HCT116 (cell line): ENCODE measurements at regions not wholly inside any gene's neighbourhood (a gene's known extent, or its start where the extent isn't known, plus 50 kb on each side); places are given as distances from the start of the nearest gene placed in this dataset.

Source experiments
- ATAC-seq: fragments of 200-7000 bp; cut with Tn5 transposase; 2 replicates; pipeline ENCODE4 v1.9.1; 2020; ENCODE audit warnings: mild to moderate bottlenecking, moderate library complexity
- BruUV-seq: library from RNA; stranded (reverse); fragments of 400-500 nt; replicated peaks from 2 replicates; lab custom pipeline; 2021; lab: Mats Ljungman, UMichigan
- CTCF ChIA-PET: fragments of 300-600 bp; sonication (Branson Sonifier 250); formaldehyde crosslinking; loops from one replicate; lab custom pipeline; 2021; ENCODE audit warnings: antibody characterized with exemption; lab: Charles Lee
- POLR2A ChIA-PET: fragments of 300-600, 350-600 bp; sonication (Branson Sonifier 250); formaldehyde crosslinking; loops from one replicate; lab custom pipeline; 2021; ENCODE audit warnings: antibody characterized with exemption; lab: Charles Lee
- RAD21 ChIA-PET, 2 experiments: fragments of 300-600 bp; sonication (Branson Sonifier 250); formaldehyde crosslinking; loops; one replicate each; lab custom pipeline; 2023; ENCODE audit warnings: low total read pairs in 2 of 2; ENCODE audit not compliant: uncharacterized antibody in 2 of 2, unreplicated experiment in 2 of 2, low non-redundant PET in 1 of 2; lab: Charles Lee
- DNase-seq: peaks from one replicate; pipeline ENCODE4 v3.0.0-alpha.2; 2010; ENCODE audit warnings: low read depth, low spot score
- H2AFZ ChIP-seq: fragments of 200-600 bp; shearing (Covaris generic), sonication (generic); 2 replicates; pipeline ENCODE4 v1.6.1; 2017; ENCODE audit warnings: low read depth, mixed run types, mixed read lengths, antibody characterized with exemption, low read length; ENCODE audit not compliant: poor library complexity, severe bottlenecking
- H3K27ac ChIP-seq: 2 replicates; pipeline ENCODE4 v1.5.1; 2012; ENCODE audit warnings: low read depth, low read length
- H3K27me3 ChIP-seq: fragments of 200-600 bp; sonication (generic); 2 replicates; pipeline ENCODE4 v1.6.1; 2016; ENCODE audit warnings: mixed run types, low read length, mixed read lengths; ENCODE audit not compliant: insufficient read depth
- H3K36me3 ChIP-seq, 2 experiments: fragments of 200-500 bp in 1 of 2; fragments of 200-600 bp in 1 of 2; sonication (Bioruptor generic) in 1 of 2; sonication (generic) in 1 of 2; 2 replicates each; pipeline versions ENCODE4 v1.5.1 to v1.6.1; 2014 to 2016; ENCODE audit warnings: low read length in 2 of 2, inconsistent platforms in 1 of 2, mixed read lengths in 1 of 2, mixed run types in 1 of 2; ENCODE audit not compliant: insufficient read depth in 2 of 2, control insufficient read depth in 1 of 2
- H3K4me1 ChIP-seq, 2 experiments: fragments of 200-600 bp in 1 of 2; sonication (generic) in 1 of 2; 2 replicates each; pipeline versions ENCODE4 v1.5.1 to v1.6.1; 2012 to 2017; ENCODE audit warnings: low read length in 2 of 2, inconsistent platforms in 1 of 2, mild to moderate bottlenecking in 1 of 2, mixed read lengths in 1 of 2, mixed run types in 1 of 2, moderate library complexity in 1 of 2; ENCODE audit not compliant: insufficient read depth in 2 of 2, control insufficient read depth in 1 of 2
- H3K4me2 ChIP-seq: fragments of 200-600 bp; sonication (generic); 2 replicates; pipeline ENCODE4 v1.6.1; 2017; ENCODE audit warnings: mixed run types, low read length, mixed read lengths
- H3K4me3 ChIP-seq, 2 experiments: fragments of 200-600 bp in 1 of 2; sonication (generic) in 1 of 2; replicated peaks in 1 of 2; 2 replicates each; pipeline ENCODE4 v1.5.1; 2011 to 2016; ENCODE audit warnings: low read length in 2 of 2, control low read depth in 1 of 2, low read depth in 1 of 2, mild to moderate bottlenecking in 1 of 2, mixed read lengths in 1 of 2, mixed run types in 1 of 2
- H3K79me2 ChIP-seq: fragments of 200-600 bp; sonication (generic); 2 replicates; pipeline ENCODE4 v1.6.1; 2017; ENCODE audit warnings: mild to moderate bottlenecking, mixed run types, low read length, moderate library complexity, mixed read lengths; ENCODE audit not compliant: insufficient read depth
- H3K9ac ChIP-seq: fragments of 200-600 bp; sonication (generic); 2 replicates; pipeline ENCODE4 v1.6.1; 2016; ENCODE audit warnings: low read length, mixed read lengths
- H3K9me2 ChIP-seq: fragments of 200-600 bp; sonication (generic), shearing (Covaris generic); 2 replicates; pipeline ENCODE4 v1.6.1; 2017; ENCODE audit warnings: mixed run types, mild to moderate bottlenecking, moderate library complexity; ENCODE audit not compliant: insufficient read depth
- H3K9me3 ChIP-seq, 2 experiments: fragments of 200-500 bp in 1 of 2; fragments of 200-600 bp in 1 of 2; sonication (Bioruptor generic) in 1 of 2; sonication (generic) in 1 of 2; 2 replicates each; pipeline ENCODE4 v1.6.1; 2014 to 2017; ENCODE audit warnings: low read length in 2 of 2, mixed read lengths in 2 of 2, inconsistent platforms in 1 of 2, low read depth in 1 of 2, mild to moderate bottlenecking in 1 of 2, mixed run types in 1 of 2, moderate library complexity in 1 of 2; ENCODE audit not compliant: control insufficient read depth in 1 of 2, insufficient read depth in 1 of 2
- H4K20me1 ChIP-seq: fragments of 200-600 bp; sonication (generic), shearing (Covaris generic); 2 replicates; pipeline ENCODE4 v1.6.1; 2017; ENCODE audit warnings: mixed run types, mild to moderate bottlenecking, moderate library complexity; ENCODE audit not compliant: insufficient read depth
- CBX3 ChIP-seq: IDR thresholded peaks from 2 replicates; pipeline ENCODE4 v1.6.1; 2012; ENCODE audit warnings: low read depth
- CEBPB ChIP-seq: IDR thresholded peaks from 2 replicates; pipeline ENCODE4 v1.6.1; 2012; ENCODE audit warnings: low read depth
- EGR1 ChIP-seq: IDR thresholded peaks from 2 replicates; pipeline ENCODE4 v1.6.1; 2012; ENCODE audit warnings: low read depth
- ELF1 ChIP-seq: IDR thresholded peaks from 2 replicates; pipeline ENCODE4 v1.6.1; 2012; ENCODE audit warnings: low read depth, borderline replicate concordance
- EZH2phosphoT487 ChIP-seq: fragments of 200-600 bp; IDR thresholded peaks from 2 replicates; pipeline ENCODE4 v1.6.1; 2018; ENCODE audit warnings: antibody characterized with exemption, borderline replicate concordance
- FOSL1 ChIP-seq: IDR thresholded peaks from 2 replicates; pipeline ENCODE4 v1.6.1; 2012; ENCODE audit warnings: low read depth
- JUND ChIP-seq: IDR thresholded peaks from 2 replicates; pipeline ENCODE4 v1.6.1; 2012
- SP1 ChIP-seq: IDR thresholded peaks from 2 replicates; pipeline ENCODE4 v1.6.1; 2012; ENCODE audit warnings: low read depth
- SRF ChIP-seq: IDR thresholded peaks from 2 replicates; pipeline ENCODE4 v1.6.1; 2012; ENCODE audit warnings: low read depth
- ZFX ChIP-seq: fragments of 450-650 bp; IDR thresholded peaks from 2 replicates; pipeline ENCODE4 v1.6.1; 2017
- intact Hi-C: fragments of 100-400 bp; cut with micrococcal nuclease; formaldehyde crosslinking; loops from 2 replicates; pipeline ENCODE4 v1.10.0; 2022
- TF ChIP-seq, protein P1 (sequence below): IDR thresholded peaks from 2 replicates; pipeline ENCODE4 v1.6.1; 2012
- TF ChIP-seq, protein P2 (sequence below): IDR thresholded peaks from 2 replicates; pipeline ENCODE4 v1.6.1; 2011; ENCODE audit warnings: mild to moderate bottlenecking, low read length, moderate library complexity; ENCODE audit not compliant: insufficient replicate concordance; ENCODE audit errors: extremely low read depth
- TF ChIP-seq, protein P3 (sequence below): IDR thresholded peaks from 2 replicates; pipeline ENCODE4 v1.6.1; 2012; ENCODE audit warnings: low read depth

DNA sequence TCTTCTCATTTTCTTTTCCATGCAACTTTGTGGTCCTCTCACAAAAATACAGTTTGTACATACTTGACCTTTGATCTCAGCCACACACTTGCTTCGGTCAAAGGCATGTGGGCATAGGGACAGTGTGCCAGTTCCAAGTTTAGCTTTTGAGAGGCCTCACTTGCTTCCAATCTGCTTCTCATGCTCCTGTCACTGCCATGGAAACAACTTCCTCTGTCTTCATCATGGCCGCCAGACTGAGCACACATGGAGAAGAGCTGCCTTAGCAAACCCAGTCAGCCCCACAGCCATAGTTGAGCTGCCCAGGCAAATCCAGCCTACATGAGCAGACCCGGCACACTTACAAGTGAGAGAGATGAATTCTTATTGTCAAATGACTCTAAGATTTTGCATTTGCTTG lies 138.2 kb upstream of the TUSC1 start:
- RAD21 ChIA-PET, result no interaction called here
- BruUV-seq, result no TSS peak

More for the DNA sequence above, 138.2 kb upstream of the TUSC1 start:
- H3K4me1 ChIP-seq, result no peaks in the 10 kb centered on the region
- H3K27me3 ChIP-seq, result no peaks in the 10 kb centered on the region
- H3K27ac ChIP-seq, result no peak overlapping the region
- CTCF ChIA-PET, result no interaction called here
- H2AFZ ChIP-seq, result no peak overlapping the region
- H3K36me3 ChIP-seq, result no peaks in the 10 kb centered on the region
- peaks cover 0 to 23% of the 10 kb centered on the region in 2 experiments; a peak in 2 of 4 replicates for H3K9me3 ChIP-seq
- no peaks in the 10 kb centered on the region for H3K9me2 ChIP-seq
- H3K4me3 ChIP-seq, result no peak overlapping the region
- TF ChIP-seq JUND, result no peak
- TF ChIP-seq EZH2phosphoT487, result no peak
- TF ChIP-seq, protein P1, sequence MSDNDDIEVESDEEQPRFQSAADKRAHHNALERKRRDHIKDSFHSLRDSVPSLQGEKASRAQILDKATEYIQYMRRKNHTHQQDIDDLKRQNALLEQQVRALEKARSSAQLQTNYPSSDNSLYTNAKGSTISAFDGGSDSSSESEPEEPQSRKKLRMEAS, result no peak
- TF ChIP-seq SRF, result no peak
- no peak for TF ChIP-seq ELF1
- TF ChIP-seq EGR1, result no peak
- no peak for TF ChIP-seq SP1
- TF ChIP-seq, protein P2, sequence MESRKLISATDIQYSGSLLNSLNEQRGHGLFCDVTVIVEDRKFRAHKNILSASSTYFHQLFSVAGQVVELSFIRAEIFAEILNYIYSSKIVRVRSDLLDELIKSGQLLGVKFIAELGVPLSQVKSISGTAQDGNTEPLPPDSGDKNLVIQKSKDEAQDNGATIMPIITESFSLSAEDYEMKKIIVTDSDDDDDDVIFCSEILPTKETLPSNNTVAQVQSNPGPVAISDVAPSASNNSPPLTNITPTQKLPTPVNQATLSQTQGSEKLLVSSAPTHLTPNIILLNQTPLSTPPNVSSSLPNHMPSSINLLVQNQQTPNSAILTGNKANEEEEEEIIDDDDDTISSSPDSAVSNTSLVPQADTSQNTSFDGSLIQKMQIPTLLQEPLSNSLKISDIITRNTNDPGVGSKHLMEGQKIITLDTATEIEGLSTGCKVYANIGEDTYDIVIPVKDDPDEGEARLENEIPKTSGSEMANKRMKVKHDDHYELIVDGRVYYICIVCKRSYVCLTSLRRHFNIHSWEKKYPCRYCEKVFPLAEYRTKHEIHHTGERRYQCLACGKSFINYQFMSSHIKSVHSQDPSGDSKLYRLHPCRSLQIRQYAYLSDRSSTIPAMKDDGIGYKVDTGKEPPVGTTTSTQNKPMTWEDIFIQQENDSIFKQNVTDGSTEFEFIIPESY, result no peak
- TF ChIP-seq, protein P3, sequence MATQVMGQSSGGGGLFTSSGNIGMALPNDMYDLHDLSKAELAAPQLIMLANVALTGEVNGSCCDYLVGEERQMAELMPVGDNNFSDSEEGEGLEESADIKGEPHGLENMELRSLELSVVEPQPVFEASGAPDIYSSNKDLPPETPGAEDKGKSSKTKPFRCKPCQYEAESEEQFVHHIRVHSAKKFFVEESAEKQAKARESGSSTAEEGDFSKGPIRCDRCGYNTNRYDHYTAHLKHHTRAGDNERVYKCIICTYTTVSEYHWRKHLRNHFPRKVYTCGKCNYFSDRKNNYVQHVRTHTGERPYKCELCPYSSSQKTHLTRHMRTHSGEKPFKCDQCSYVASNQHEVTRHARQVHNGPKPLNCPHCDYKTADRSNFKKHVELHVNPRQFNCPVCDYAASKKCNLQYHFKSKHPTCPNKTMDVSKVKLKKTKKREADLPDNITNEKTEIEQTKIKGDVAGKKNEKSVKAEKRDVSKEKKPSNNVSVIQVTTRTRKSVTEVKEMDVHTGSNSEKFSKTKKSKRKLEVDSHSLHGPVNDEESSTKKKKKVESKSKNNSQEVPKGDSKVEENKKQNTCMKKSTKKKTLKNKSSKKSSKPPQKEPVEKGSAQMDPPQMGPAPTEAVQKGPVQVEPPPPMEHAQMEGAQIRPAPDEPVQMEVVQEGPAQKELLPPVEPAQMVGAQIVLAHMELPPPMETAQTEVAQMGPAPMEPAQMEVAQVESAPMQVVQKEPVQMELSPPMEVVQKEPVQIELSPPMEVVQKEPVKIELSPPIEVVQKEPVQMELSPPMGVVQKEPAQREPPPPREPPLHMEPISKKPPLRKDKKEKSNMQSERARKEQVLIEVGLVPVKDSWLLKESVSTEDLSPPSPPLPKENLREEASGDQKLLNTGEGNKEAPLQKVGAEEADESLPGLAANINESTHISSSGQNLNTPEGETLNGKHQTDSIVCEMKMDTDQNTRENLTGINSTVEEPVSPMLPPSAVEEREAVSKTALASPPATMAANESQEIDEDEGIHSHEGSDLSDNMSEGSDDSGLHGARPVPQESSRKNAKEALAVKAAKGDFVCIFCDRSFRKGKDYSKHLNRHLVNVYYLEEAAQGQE, result no peak
- no peak for TF ChIP-seq CBX3
- no peak for TF ChIP-seq CEBPB
- TF ChIP-seq ZFX, result no peak
- no peak for TF ChIP-seq FOSL1
- TF ChIP-seq, all 23 proteins: peak for 0
- no peaks in the 10 kb centered on the region for H4K20me1 ChIP-seq
- no peaks in the 10 kb centered on the region for H3K79me2 ChIP-seq
- POLR2A ChIA-PET, result no interaction called here
- H3K9ac ChIP-seq, result no peak overlapping the region
- H3K4me2 ChIP-seq, result no peak overlapping the region
- ATAC-seq, result no peak
- intact Hi-C loops, result no loop called here
- no peak for DNase-seq
